A204.1 (cell line): ENCODE measurements at regions not wholly inside any gene's neighbourhood (a gene's known extent, or its start where the extent isn't known, plus 50 kb on each side); places are given as distances from the start of the nearest gene placed in this dataset.

Source experiments
- FAIRE-seq: peaks from 2 replicates; lab custom pipeline; 2012; peaks lifted over from hg19 to GRCh38; lab: Jason Lieb, UNC

- no peak for FAIRE-seq
Measured at GRCh38 chr15:93235269-93235668, 146.3 kb upstream of the RGMA start.

GRCh38 chr15:93233710-93234109 is 144.7 kb upstream of the RGMA start:
- no peak for FAIRE-seq

- FAIRE-seq, result no peak
Measured at GRCh38 chr15:93232845-93233244, 143.8 kb upstream of the RGMA start.

- no peak for FAIRE-seq
Measured at GRCh38 chr15:93231994-93232393, 143.0 kb upstream of the RGMA start.

- FAIRE-seq, result no peak
Measured at GRCh38 chr15:93231261-93231925, 142.4 kb upstream of the RGMA start.

- FAIRE-seq, result no peak
Measured at GRCh38 chr15:93228546-93228945, 139.5 kb upstream of the RGMA start.

GRCh38 chr15:93223803-93224202 is 134.8 kb upstream of the RGMA start:
- FAIRE-seq, result no peak

- no peak for FAIRE-seq
Measured at GRCh38 chr15:93221759-93222158, 132.7 kb upstream of the RGMA start.

GRCh38 chr15:93219859-93220420 is 130.9 kb upstream of the RGMA start:
- FAIRE-seq, result no peak

GRCh38 chr15:93217343-93217742 is 128.3 kb upstream of the RGMA start:
- FAIRE-seq, result no peak

- no peak for FAIRE-seq
Measured at GRCh38 chr15:93214106-93214505, 125.1 kb upstream of the RGMA start.

- FAIRE-seq, result no peak
Measured at GRCh38 chr15:93213281-93213680, 124.3 kb upstream of the RGMA start.

GRCh38 chr15:93212578-93212977 is 123.6 kb upstream of the RGMA start:
- no peak for FAIRE-seq

- FAIRE-seq, result no peak
Measured at GRCh38 chr15:93210995-93211394, 122.0 kb upstream of the RGMA start.

GRCh38 chr15:93209690-93210445 is 120.9 kb upstream of the RGMA start:
- FAIRE-seq, result no peak

GRCh38 chr15:93206893-93207292 is 117.9 kb upstream of the RGMA start:
- FAIRE-seq, result no peak

GRCh38 chr15:93205413-93205812 is 116.4 kb upstream of the RGMA start:
- FAIRE-seq, result no peak

- FAIRE-seq, result no peak
Measured at GRCh38 chr15:93203036-93203435, 114.0 kb upstream of the RGMA start.

GRCh38 chr15:93202405-93202804 is 113.4 kb upstream of the RGMA start:
- FAIRE-seq, result no peak

GRCh38 chr15:93201940-93202339 is 112.9 kb upstream of the RGMA start:
- FAIRE-seq, result no peak

GRCh38 chr15:93200837-93201226 is 111.8 kb upstream of the RGMA start:
- no peak for FAIRE-seq

- FAIRE-seq, result no peak
Measured at GRCh38 chr15:93200081-93200836, 111.2 kb upstream of the RGMA start.

- no peak for FAIRE-seq
Measured at GRCh38 chr15:93196135-93196670, 107.2 kb upstream of the RGMA start.
